Neural cell (in vitro differentiated cells): ENCODE measurements at regions not wholly inside any gene's neighbourhood (a gene's known extent, or its start where the extent isn't known, plus 50 kb on each side); places are given as distances from the start of the nearest gene placed in this dataset.

ENCODE experiments used
- H2AFZ ChIP-seq: fragments of 200-600, 300-800 bp; sonication (generic), shearing (Covaris generic); 2 replicates; pipeline ENCODE4 v1.6.0; 2014; ENCODE audit warnings: low read depth, mild to moderate bottlenecking, antibody characterized with exemption, low read length, moderate library complexity
- H3F3A ChIP-seq: fragments of 200-600 bp; shearing (Covaris generic); 2 replicates; pipeline ENCODE4 v1.6.1; 2016; ENCODE audit warnings: mild to moderate bottlenecking, moderate library complexity, mixed read lengths, antibody characterized with exemption, low read length; ENCODE audit not compliant: insufficient read depth, poor library complexity, severe bottlenecking
- H3K27ac ChIP-seq: fragments of 200-600, 300-800 bp; sonication (generic), shearing (Covaris generic); 2 replicates; pipeline ENCODE4 v1.5.1; 2014; ENCODE audit warnings: mild to moderate bottlenecking, low read length, moderate library complexity
- H3K27me3 ChIP-seq: fragments of 300-800, 200-600 bp; sonication (generic), shearing (Covaris generic); 2 replicates; pipeline ENCODE4 v1.6.0; 2014; ENCODE audit warnings: mild to moderate bottlenecking, low read depth, low read length, moderate library complexity; ENCODE audit not compliant: insufficient read depth
- H3K36me3 ChIP-seq: fragments of 300-800, 200-600 bp; sonication (generic), shearing (Covaris generic); 2 replicates; pipeline ENCODE4 v1.5.1; 2014; ENCODE audit warnings: mild to moderate bottlenecking, antibody characterized with exemption, low read length, moderate library complexity; ENCODE audit not compliant: insufficient read depth
- H3K4me2 ChIP-seq: fragments of 300-800, 200-600 bp; sonication (generic), shearing (Covaris generic); 2 replicates; pipeline ENCODE4 v1.6.0; 2014; ENCODE audit warnings: mild to moderate bottlenecking, low read length
- H3K4me3 ChIP-seq: fragments of 300-800, 200-600 bp; sonication (generic), shearing (Covaris generic); 2 replicates; pipeline ENCODE4 v1.5.1; 2014; ENCODE audit warnings: mild to moderate bottlenecking, low read length, moderate library complexity
- H3K79me2 ChIP-seq: fragments of 200-600 bp; shearing (Covaris generic); replicated peaks from 2 replicates; pipeline ENCODE4 v1.6.0; 2014; ENCODE audit warnings: mild to moderate bottlenecking, low read length, moderate library complexity; ENCODE audit not compliant: insufficient read depth
- H3K9ac ChIP-seq: fragments of 300-800, 200-600 bp; sonication (generic), shearing (Covaris generic); 2 replicates; pipeline ENCODE4 v1.6.1; 2016; ENCODE audit warnings: mild to moderate bottlenecking, low read length, mixed read lengths
- H3K9me2 ChIP-seq: fragments of 200-600 bp; shearing (Covaris generic); 2 replicates; pipeline ENCODE4 v1.6.1; 2016; ENCODE audit warnings: mild to moderate bottlenecking, low read length, mixed read lengths; ENCODE audit not compliant: insufficient read depth
- H3K9me3 ChIP-seq: fragments of 200-600, 300-800 bp; sonication (generic), shearing (Covaris generic); 2 replicates; pipeline ENCODE4 v1.6.1; 2016; ENCODE audit warnings: mild to moderate bottlenecking, mixed run types, low read length, moderate library complexity, mixed read lengths
- H4K20me1 ChIP-seq: fragments of 200-600 bp; shearing (Covaris generic); 2 replicates; pipeline ENCODE4 v1.6.1; 2016; ENCODE audit warnings: mild to moderate bottlenecking, mixed run types; ENCODE audit not compliant: insufficient read depth
- CTCF ChIP-seq: fragments of 450-650 bp; IDR thresholded peaks from 2 replicates; pipeline ENCODE4 v1.5.1; 2014; ENCODE audit warnings: antibody characterized with exemption, mild to moderate bottlenecking, moderate library complexity; ENCODE audit not compliant: poor library complexity, severe bottlenecking
- EP300 ChIP-seq: fragments of 450-650 bp; conservative IDR thresholded peaks from 2 replicates; pipeline ENCODE4 v1.6.1; 2014; ENCODE audit warnings: antibody characterized with exemption, mild to moderate bottlenecking, moderate library complexity; ENCODE audit not compliant: poor library complexity, severe bottlenecking
- EZH2 ChIP-seq: fragments of 200-600, 300-800 bp; shearing (Covaris generic), sonication (generic); IDR thresholded peaks from 2 replicates; pipeline ENCODE4 v1.6.1; 2014; ENCODE audit warnings: antibody characterized with exemption, low read length, borderline replicate concordance, mild to moderate bottlenecking; ENCODE audit not compliant: insufficient read depth, poor library complexity, severe bottlenecking
- MXI1 ChIP-seq: fragments of 450-650 bp; conservative IDR thresholded peaks from 2 replicates; pipeline ENCODE4 v1.6.1; 2014; ENCODE audit warnings: antibody characterized with exemption, mild to moderate bottlenecking; ENCODE audit not compliant: poor library complexity, severe bottlenecking
- POLR2AphosphoS5 ChIP-seq: IDR thresholded peaks from 2 replicates; pipeline ENCODE4 v1.6.1; 2012
- RAD21 ChIP-seq: fragments of 450-650 bp; conservative IDR thresholded peaks from 2 replicates; pipeline ENCODE4 v1.6.1; 2014; ENCODE audit warnings: antibody characterized with exemption, mild to moderate bottlenecking, moderate library complexity
- REST ChIP-seq: IDR thresholded peaks from 2 replicates; pipeline ENCODE4 v1.6.1; 2012; ENCODE audit warnings: borderline replicate concordance
- SMC3 ChIP-seq: fragments of 450-650 bp; conservative IDR thresholded peaks from 2 replicates; pipeline ENCODE4 v1.6.1; 2014; ENCODE audit warnings: antibody characterized with exemption, mild to moderate bottlenecking, moderate library complexity; ENCODE audit not compliant: poor library complexity
- TAF1 ChIP-seq: IDR thresholded peaks from 2 replicates; pipeline ENCODE4 v1.6.1; 2012; ENCODE audit warnings: low read depth

- H2AFZ ChIP-seq: no peak overlapping the region
- H3K4me3 ChIP-seq: no peak overlapping the region
- no peaks in the 10 kb centered on the region for H3K79me2 ChIP-seq
- H3F3A ChIP-seq: no peaks in the 10 kb centered on the region
- no peak for TF ChIP-seq CTCF
- no peak for TF ChIP-seq MXI1
- no peaks in the 10 kb centered on the region for H4K20me1 ChIP-seq
- no peaks in the 10 kb centered on the region for H3K36me3 ChIP-seq
- H3K9me3 ChIP-seq: no peaks in the 10 kb centered on the region
- no peaks in the 10 kb centered on the region for H3K9me2 ChIP-seq
- H3K9ac ChIP-seq: no peak overlapping the region
- no peak overlapping the region for H3K4me2 ChIP-seq
- no peak overlapping the region for H3K27ac ChIP-seq
- H3K27me3 ChIP-seq: no peaks in the 10 kb centered on the region
These were observed 95.4 kb upstream of the GPR50 start for GRCh38 chrX:151081016-151081415.

- no peaks in the 10 kb centered on the region for H4K20me1 ChIP-seq
- no peaks in the 10 kb centered on the region for H3F3A ChIP-seq
- TF ChIP-seq MXI1: peak; percentile 64
- peak; percentile 90 for TF ChIP-seq CTCF
- peak; percentile 88 for TF ChIP-seq SMC3
- TF ChIP-seq RAD21: peak; percentile 83
- TF ChIP-seq EZH2: no peak
- H3K79me2 ChIP-seq: no peaks in the 10 kb centered on the region
- no peaks in the 10 kb centered on the region for H3K36me3 ChIP-seq
- peak overlapping the region; percentile 26 for H3K9ac ChIP-seq
- no peaks in the 10 kb centered on the region for H3K9me2 ChIP-seq
- no peak overlapping the region for H3K27ac ChIP-seq
- H3K4me3 ChIP-seq: peak overlapping the region; percentile 57
- H3K4me2 ChIP-seq: no peak overlapping the region
- H2AFZ ChIP-seq: no peak overlapping the region
- no peaks in the 10 kb centered on the region for H3K27me3 ChIP-seq
- no peaks in the 10 kb centered on the region for H3K9me3 ChIP-seq
These were observed 94.1 kb upstream of the GPR50 start for GRCh38 chrX:151082077-151082948.

- Histone ChIP-seq H3F3A (no peaks in the 10 kb centered on the region), H3K36me3 (no peaks in the 10 kb centered on the region), H3K79me2 (no peaks in the 10 kb centered on the region), H3K4me3 (no peak overlapping the region), H3K9me2 (no peaks in the 10 kb centered on the region), H3K9me3 (no peaks in the 10 kb centered on the region), H3K4me2 (no peak overlapping the region), H3K27me3 (no peaks in the 10 kb centered on the region), H2AFZ (no peak overlapping the region), H3K27ac (no peak overlapping the region), H3K9ac (no peak overlapping the region), H4K20me1 (no peaks in the 10 kb centered on the region)
- no peak for TF ChIP-seq REST
- TF ChIP-seq POLR2AphosphoS5: no peak
- TF ChIP-seq RAD21: no peak
- no peak for TF ChIP-seq MXI1
- no peak for TF ChIP-seq TAF1
- no peak for TF ChIP-seq EP300
- no peak for TF ChIP-seq SMC3
- no peak for TF ChIP-seq EZH2
- TF ChIP-seq CTCF: no peak
These were observed 91.9 kb upstream of the GPR50 start for GRCh38 chrX:151084454-151084853.
